PFSK-1 (cell line): ENCODE measurements at regions not wholly inside any gene's neighbourhood (a gene's known extent, or its start where the extent isn't known, plus 50 kb on each side); places are given as distances from the start of the nearest gene placed in this dataset.

Experiments used
- POLR2AphosphoS5 ChIP-seq: IDR thresholded peaks from 2 replicates; pipeline ENCODE4 v1.6.1; 2012; ENCODE audit warnings: low read depth, mild to moderate bottlenecking, control low read depth, low read length, moderate library complexity
- REST ChIP-seq, 2 experiments: IDR thresholded peaks; 2 replicates each; pipeline versions ENCODE4 v1.6.1 to v1.8.0; 2011 to 2012; ENCODE audit warnings: low read depth in 2 of 2, low read length in 2 of 2, control low read depth in 1 of 2, inconsistent platforms in 1 of 2, mild to moderate bottlenecking in 1 of 2, moderate library complexity in 1 of 2; ENCODE audit not compliant: insufficient read depth in 1 of 2
- TAF1 ChIP-seq: IDR thresholded peaks from 2 replicates; pipeline ENCODE4 v1.6.1; 2012; ENCODE audit warnings: low read length, control low read depth, borderline replicate concordance; ENCODE audit not compliant: insufficient read depth

GRCh38 chr2:176961775-176962619 lies 250.6 kb upstream of the HNRNPA3 start:
- TF ChIP-seq POLR2AphosphoS5 (no peak), REST (IDR thresholded peaks at IDR 0.05; ENCODE audit: insufficient read depth in 1 of 2, low read depth in 2 of 2, low read length in 2 of 2) (no peak), TAF1 (no peak)
